Psoas muscle (tissue), 7 donors: ENCODE measurements at regions not wholly inside any gene's neighbourhood (a gene's known extent, or its start where the extent isn't known, plus 50 kb on each side); places are given as distances from the start of the nearest gene placed in this dataset.

ENCODE experiments used
- ATAC-seq, 4 donors: fragments of 200-7000 bp; cut with Tn5 transposase; one replicate each; pipeline ENCODE4 v1.9.1; 2020; ENCODE audit warnings: moderate library complexity in 3 of 4, mild to moderate bottlenecking in 2 of 4
- DNase-seq, 2 donors: peaks; one replicate each; pipeline ENCODE4 v3.0.0-alpha.2; 2020
- H3K27ac ChIP-seq: fragments of 200-600 bp; one replicate; pipeline ENCODE4 v1.8.0; 2022
- H3K27me3 ChIP-seq, 3 donors: fragments of 200-600 bp in 1 of 3; one replicate each; pipeline versions ENCODE4 v1.6.1 to v1.8.0; 2013 to 2022; ENCODE audit warnings: low read length in 2 of 3, mild to moderate bottlenecking in 2 of 3, moderate library complexity in 1 of 3; ENCODE audit not compliant: insufficient read depth in 3 of 3
- H3K36me3 ChIP-seq, 2 donors: fragments of 200-600 bp in 1 of 2; one replicate each; pipeline versions ENCODE4 v1.6.1 to v1.8.0; 2013 to 2022; ENCODE audit warnings: low read depth in 1 of 2, mild to moderate bottlenecking in 1 of 2, moderate library complexity in 1 of 2; ENCODE audit not compliant: insufficient read depth in 1 of 2
- H3K4me1 ChIP-seq: fragments of 200-600 bp; one replicate; pipeline ENCODE4 v1.8.0; 2022
- H3K4me3 ChIP-seq: fragments of 200-600 bp; one replicate; pipeline ENCODE4 v1.8.0; 2022; ENCODE audit warnings: mild to moderate bottlenecking
- H3K9me3 ChIP-seq: fragments of 200-600 bp; one replicate; pipeline ENCODE4 v1.8.0; 2022
- WGBS, 3 donors: extraction: QIAGEN DNeasy Blood & Tissue Kit; methylation state at CpG; one replicate each; pipeline versions ENCODE4 v1.1.6 to v1.1.7; 2013; 5-methylcytosine and 5-hydroxymethylcytosine counted together
- intact Hi-C, 2 donors: fragments of 100-400 bp; cut with DNase I; formaldehyde crosslinking; loops; one replicate each; pipeline versions ENCODE4 v1.11.0 to v1.14.2; 2022
- TF ChIP-seq, protein P1 (sequence below): fragments of 200-600 bp; IDR thresholded peaks from one replicate; pipeline ENCODE4 v1.8.0; 2022; ENCODE audit warnings: antibody characterized with exemption
- donor health status: healthy with polysubstance abuse.
- donor health status: DM: no; HTN: no; CAD: no; lungs with moderate emphysema.
- donor health status: Bipolar disorder and iron deficiency.
- donor health status: healthy.
- donor health status: DM: yes; HTN: yes; CAD: no.
- donor health status: DM: no; HTN: no; CAD: no.
- donor health status: DM: yes; HTN: yes; CAD: no.

DNA sequence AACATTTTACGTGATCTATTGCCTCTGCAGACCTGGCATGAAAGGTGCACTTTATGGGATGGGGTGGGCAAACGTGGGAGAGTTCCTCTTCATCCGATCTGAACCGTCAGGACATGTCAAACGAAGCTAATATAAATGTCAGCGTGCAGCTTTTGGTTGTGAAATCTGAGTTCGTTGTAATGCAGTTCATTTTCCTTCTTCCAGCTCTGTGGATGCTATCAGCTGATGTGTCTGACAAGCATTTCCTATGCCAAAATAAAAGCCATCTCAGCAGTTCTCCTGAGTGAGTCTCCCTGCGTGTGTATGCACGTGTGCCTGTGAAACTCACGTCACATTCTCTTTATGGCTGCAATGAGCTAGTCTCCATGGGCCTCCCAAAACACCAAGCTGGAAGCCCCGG, 512.3 kb downstream of the MCTP2 start:
- Histone ChIP-seq H3K9me3 (no peaks in the 10 kb centered on the region), H3K27ac (no peak overlapping the region), H3K27me3 (no peaks in the 10 kb centered on the region), H3K4me3 (no peak overlapping the region), H3K36me3 (no peaks in the 10 kb centered on the region), H3K4me1 (no peaks in the 10 kb centered on the region)
- intact Hi-C loops = no loop called here
- WGBS, 3 donors = 36 to 44% (median 41%) methylated on average over 11 of the region's 11 CpGs
- ATAC-seq = no peak
- TF ChIP-seq, protein P1, sequence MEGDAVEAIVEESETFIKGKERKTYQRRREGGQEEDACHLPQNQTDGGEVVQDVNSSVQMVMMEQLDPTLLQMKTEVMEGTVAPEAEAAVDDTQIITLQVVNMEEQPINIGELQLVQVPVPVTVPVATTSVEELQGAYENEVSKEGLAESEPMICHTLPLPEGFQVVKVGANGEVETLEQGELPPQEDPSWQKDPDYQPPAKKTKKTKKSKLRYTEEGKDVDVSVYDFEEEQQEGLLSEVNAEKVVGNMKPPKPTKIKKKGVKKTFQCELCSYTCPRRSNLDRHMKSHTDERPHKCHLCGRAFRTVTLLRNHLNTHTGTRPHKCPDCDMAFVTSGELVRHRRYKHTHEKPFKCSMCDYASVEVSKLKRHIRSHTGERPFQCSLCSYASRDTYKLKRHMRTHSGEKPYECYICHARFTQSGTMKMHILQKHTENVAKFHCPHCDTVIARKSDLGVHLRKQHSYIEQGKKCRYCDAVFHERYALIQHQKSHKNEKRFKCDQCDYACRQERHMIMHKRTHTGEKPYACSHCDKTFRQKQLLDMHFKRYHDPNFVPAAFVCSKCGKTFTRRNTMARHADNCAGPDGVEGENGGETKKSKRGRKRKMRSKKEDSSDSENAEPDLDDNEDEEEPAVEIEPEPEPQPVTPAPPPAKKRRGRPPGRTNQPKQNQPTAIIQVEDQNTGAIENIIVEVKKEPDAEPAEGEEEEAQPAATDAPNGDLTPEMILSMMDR = no peak
- no peak for DNase-seq

DNA sequence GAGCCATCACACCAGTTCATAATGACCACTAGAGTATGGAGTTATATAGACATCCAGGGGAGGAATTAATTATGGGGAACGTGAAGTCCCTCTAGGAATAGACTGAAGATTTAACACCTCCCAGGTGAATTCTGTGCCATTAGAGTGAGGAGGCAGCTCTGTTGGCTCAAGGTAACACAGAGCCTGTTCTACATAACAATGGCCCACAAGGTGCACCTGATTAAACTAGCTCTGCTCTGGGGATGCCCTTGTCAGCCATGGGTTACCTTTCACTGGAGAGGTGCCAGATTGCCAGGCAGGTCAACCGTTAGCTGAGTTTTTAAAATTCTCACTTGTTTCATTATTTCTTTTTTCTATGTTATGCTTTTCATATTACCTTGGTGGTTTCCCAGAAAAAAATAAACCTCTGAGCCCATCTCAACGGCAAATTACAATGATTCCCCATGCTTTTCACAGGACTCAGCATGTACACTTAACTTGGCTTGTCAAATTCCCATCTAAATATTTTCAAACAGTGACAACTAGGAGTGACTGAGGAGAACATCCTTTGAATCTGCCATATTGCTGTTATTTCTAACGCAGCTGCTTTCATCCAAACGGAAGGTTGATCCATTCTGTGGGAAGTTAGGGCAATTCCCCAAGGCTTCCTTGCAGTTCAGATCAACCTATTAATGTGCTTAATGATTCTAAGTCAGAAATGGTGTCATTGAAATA, 512.9 kb downstream of the MCTP2 start:
- intact Hi-C loops = no loop called here
- ATAC-seq (no peak), DNase-seq (no peak)
- Histone ChIP-seq H3K36me3 (no peaks in the 10 kb centered on the region), H3K4me1 (no peaks in the 10 kb centered on the region), H3K27me3 (no peaks in the 10 kb centered on the region), H3K4me3 (no peak overlapping the region), H3K27ac (no peak overlapping the region), H3K9me3 (no peaks in the 10 kb centered on the region)
- TF ChIP-seq, protein P1 = no peak
- 55 to 68% (median 58%) methylated on average over 5 of the region's 5 CpGs for WGBS, 3 donors

DNA sequence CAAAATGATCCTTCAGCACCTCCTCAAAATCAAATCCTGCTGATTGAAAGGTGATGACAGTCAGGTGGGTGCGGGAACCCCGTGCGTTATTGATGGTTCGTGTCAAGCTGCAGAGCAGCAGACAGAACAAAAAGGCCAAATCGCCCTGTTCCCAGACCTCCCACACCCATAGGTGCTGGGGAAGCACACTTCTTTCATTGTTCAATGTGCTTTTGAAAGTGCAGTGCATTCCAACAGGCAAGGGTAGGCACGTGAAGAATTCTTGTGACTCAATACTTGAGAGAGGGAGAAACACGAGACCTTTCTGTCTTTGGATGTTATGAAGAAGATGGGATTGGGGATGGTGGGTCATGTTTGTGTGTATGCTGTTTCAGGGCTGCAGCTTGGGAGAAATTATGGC, 514.0 kb downstream of the MCTP2 start:
- Histone ChIP-seq H3K9me3 (no peaks in the 10 kb centered on the region), H3K27ac (no peak overlapping the region), H3K36me3 (no peaks in the 10 kb centered on the region), H3K27me3 (no peaks in the 10 kb centered on the region), H3K4me3 (no peak overlapping the region), H3K4me1 (no peaks in the 10 kb centered on the region)
- TF ChIP-seq, protein P1 = no peak
- intact Hi-C loops = no loop called here
- no peak for DNase-seq
- no peak for ATAC-seq
- 66 to 73% (median 71%) methylated on average over 7 of the region's 7 CpGs for WGBS, 3 donors

DNA sequence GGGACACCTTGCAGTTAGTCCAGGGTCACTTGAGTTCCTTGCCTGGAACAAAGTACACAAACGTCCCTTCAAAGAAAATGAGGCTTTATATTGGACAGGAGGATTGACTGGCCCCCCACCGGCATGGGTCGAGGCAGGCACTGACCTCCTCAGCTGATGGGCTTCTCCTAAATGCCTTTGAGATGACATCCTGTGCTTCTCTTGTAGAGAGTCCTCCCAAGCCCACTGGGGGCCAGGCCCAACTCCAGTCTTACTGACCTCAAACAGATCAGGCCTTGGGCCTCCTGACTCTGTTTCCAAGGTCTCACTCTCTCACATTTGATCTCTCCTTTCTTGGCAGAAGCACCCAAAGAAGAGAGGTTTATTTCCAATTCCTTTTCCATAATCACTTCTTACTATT, 516.1 kb downstream of the MCTP2 start:
- Histone ChIP-seq H3K4me1 (no peaks in the 10 kb centered on the region), H3K36me3 (no peaks in the 10 kb centered on the region), H3K27me3 (no peaks in the 10 kb centered on the region), H3K9me3 (no peaks in the 10 kb centered on the region), H3K27ac (no peak overlapping the region), H3K4me3 (no peak overlapping the region)
- TF ChIP-seq, protein P1 = no peak
- 35 to 68% (median 46%) methylated on average over 3 of the region's 3 CpGs for WGBS, 3 donors
- DNase-seq (no peak), ATAC-seq (no peak)
- intact Hi-C loops = no loop called here
